ENCODE measurements at regions not wholly inside any gene's neighbourhood (a gene's known extent, or its start where the extent isn't known, plus 50 kb on each side); places are given as distances from the start of the nearest gene placed in this dataset.

DNA sequence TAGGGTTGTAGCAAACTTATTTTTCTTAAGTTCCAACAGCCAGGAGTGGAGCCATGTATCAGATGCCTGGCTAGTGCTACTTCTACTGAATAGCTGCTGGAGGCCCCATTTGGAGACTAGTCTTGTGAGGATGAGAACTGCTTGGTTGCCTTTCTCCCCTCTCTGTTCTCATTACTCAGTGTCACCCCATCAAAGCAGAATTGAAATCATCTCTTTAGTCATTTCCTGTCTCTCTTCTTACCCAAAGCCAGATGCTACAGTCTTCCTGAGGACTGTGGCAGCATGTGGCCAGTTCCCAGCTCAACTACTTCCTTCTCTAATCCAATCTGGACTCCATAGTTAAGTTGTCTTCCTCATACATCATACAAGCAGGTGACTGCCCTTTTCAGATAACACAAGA, 197.5 kb downstream of the BRINP2 start:
- Mint-ChIP-seq H3K4me3 (no peak overlapping the region), H3K27me3 (ENCODE audit: low read depth) (peaks cover 4% of the 10 kb centered on the region), H3K27ac (ENCODE audit: unreplicated experiment) (peak overlapping the region; percentile 16), H3K36me3 (ENCODE audit: low read depth) (no peaks in the 10 kb centered on the region), H3K4me1 (peaks cover 3% of the 10 kb centered on the region), H3K9me3 (no peaks in the 10 kb centered on the region)
- TF ChIP-seq CTCF (conservative IDR thresholded peaks at IDR 0.05): no peak
- DNase-seq (ENCODE audit: low read depth, low spot score): no peak

GRCh38 chr1:177366091-177366490, 195.3 kb downstream of the BRINP2 start:
- H3K9me3 Mint-ChIP-seq: no peaks in the 10 kb centered on the region
- no peak overlapping the region for H3K4me3 Mint-ChIP-seq
- TF ChIP-seq CTCF (conservative IDR thresholded peaks at IDR 0.05): no peak
- peaks cover 9% of the 10 kb centered on the region for H3K4me1 Mint-ChIP-seq
- peaks cover 4% of the 10 kb centered on the region for H3K27me3 Mint-ChIP-seq (ENCODE audit: low read depth)
- H3K36me3 Mint-ChIP-seq (ENCODE audit: low read depth): no peaks in the 10 kb centered on the region
- no peak overlapping the region for H3K27ac Mint-ChIP-seq (ENCODE audit: unreplicated experiment)
- DNase-seq (ENCODE audit: low read depth, low spot score): no peak

DNA sequence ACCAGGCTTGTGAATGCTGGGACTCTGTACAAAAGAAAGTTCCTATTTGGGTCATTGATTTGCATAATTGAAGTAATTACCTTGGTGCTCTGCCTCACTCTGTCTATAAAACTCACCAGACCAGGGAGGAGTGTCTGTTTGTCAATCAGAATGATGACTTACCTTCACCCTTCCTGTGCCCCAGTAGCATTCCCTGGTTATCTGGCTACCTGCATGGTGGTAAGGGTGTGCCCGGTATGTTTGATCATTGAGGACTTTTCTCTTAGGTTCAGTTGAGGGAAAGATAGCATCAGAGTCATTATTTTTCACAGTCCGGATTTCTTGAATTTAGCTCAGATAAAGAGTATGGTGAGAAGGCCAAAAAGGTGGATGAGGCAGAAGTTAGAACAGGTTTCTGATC, 190.0 kb downstream of the BRINP2 start:
- no peaks in the 10 kb centered on the region for H3K36me3 Mint-ChIP-seq (ENCODE audit: low read depth)
- H3K4me3 Mint-ChIP-seq: no peak overlapping the region
- no peak for DNase-seq (ENCODE audit: low read depth, low spot score)
- H3K4me1 Mint-ChIP-seq: peaks cover 15% of the 10 kb centered on the region
- TF ChIP-seq CTCF (conservative IDR thresholded peaks at IDR 0.05): no peak
- peaks cover 2% of the 10 kb centered on the region for H3K27me3 Mint-ChIP-seq (ENCODE audit: low read depth)
- H3K9me3 Mint-ChIP-seq: no peaks in the 10 kb centered on the region
- no peak overlapping the region for H3K27ac Mint-ChIP-seq (ENCODE audit: unreplicated experiment)

GRCh38 chr1:177356674-177357435, 186.1 kb downstream of the BRINP2 start:
- H3K9me3 Mint-ChIP-seq: no peaks in the 10 kb centered on the region
- TF ChIP-seq CTCF (conservative IDR thresholded peaks at IDR 0.05): no peak
- DNase-seq (ENCODE audit: low read depth, low spot score): no peak
- no peaks in the 10 kb centered on the region for H3K27me3 Mint-ChIP-seq (ENCODE audit: low read depth)
- no peak overlapping the region for H3K4me3 Mint-ChIP-seq
- no peaks in the 10 kb centered on the region for H3K36me3 Mint-ChIP-seq (ENCODE audit: low read depth)
- H3K4me1 Mint-ChIP-seq: peaks cover 11% of the 10 kb centered on the region
- no peak overlapping the region for H3K27ac Mint-ChIP-seq (ENCODE audit: unreplicated experiment)

DNA sequence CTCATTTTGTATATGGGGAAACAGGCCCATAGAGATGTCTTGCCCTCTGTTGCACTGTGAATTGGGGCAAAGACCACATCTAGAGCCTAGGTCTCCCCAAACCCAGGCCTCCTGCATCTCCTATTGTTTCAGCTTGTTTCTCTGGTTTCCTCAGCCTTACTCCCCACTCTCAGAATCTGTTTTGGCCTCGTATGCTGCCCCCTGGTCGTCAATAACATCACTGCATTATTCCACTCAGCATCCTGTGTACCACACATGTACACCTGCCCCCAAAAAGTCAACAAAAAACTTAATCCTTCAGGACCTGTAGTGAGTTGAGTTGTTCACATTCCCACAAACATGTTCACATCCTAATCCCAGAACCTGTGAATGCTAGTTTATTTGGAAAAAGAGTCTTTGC, 184.8 kb downstream of the BRINP2 start:
- Mint-ChIP-seq H3K27me3 (ENCODE audit: low read depth) (no peaks in the 10 kb centered on the region), H3K36me3 (ENCODE audit: low read depth) (no peaks in the 10 kb centered on the region), H3K4me1 (peaks cover 11% of the 10 kb centered on the region), H3K9me3 (no peaks in the 10 kb centered on the region), H3K27ac (ENCODE audit: unreplicated experiment) (no peak overlapping the region), H3K4me3 (no peak overlapping the region)
- TF ChIP-seq CTCF (conservative IDR thresholded peaks at IDR 0.05): peak; percentile 63
- peak; percentile 26 for DNase-seq (ENCODE audit: low read depth, low spot score)
